ENCODE measurements at regions not wholly inside any gene's neighbourhood (a gene's known extent, or its start where the extent isn't known, plus 50 kb on each side); places are given as distances from the start of the nearest gene placed in this dataset.
"Not testable (repeated sequence)": the region's sequence is repeated elsewhere in the genome, so short reads cannot be mapped to it uniquely, and the experiment has no call there.

- DNase-seq (no peak), ATAC-seq (ENCODE audit: poor library complexity) (no peak)
- intact Hi-C loops (cut with DNase I): loop anchor here (5.0 kb wide), 1 partner anchor 57 kb away; no protein-coding TSS in a partner anchor
Measured at GRCh38 chr5:14945450-14945849, 73.9 kb upstream of the ANKH start.

GRCh38 chr5:14944996-14945395 is 73.4 kb upstream of the ANKH start:
- intact Hi-C loops (cut with DNase I): loop anchor here (5.0 kb wide), 1 partner anchor 57 kb away; no protein-coding TSS in a partner anchor
- no peak for DNase-seq
- no peak for ATAC-seq (ENCODE audit: poor library complexity)

GRCh38 chr5:14944350-14944739 is 72.8 kb upstream of the ANKH start:
- no peak for DNase-seq
- no peak for ATAC-seq (ENCODE audit: poor library complexity)
- intact Hi-C loops (cut with DNase I): no loop called here

- intact Hi-C loops (cut with DNase I): no loop called here
- no peak for ATAC-seq (ENCODE audit: poor library complexity)
- DNase-seq: no peak
Measured at GRCh38 chr5:14942212-14942611, 70.6 kb upstream of the ANKH start.

- no peak for DNase-seq
- intact Hi-C loops (cut with DNase I): no loop called here
- peak; percentile 78 for ATAC-seq (ENCODE audit: poor library complexity)
Measured at GRCh38 chr5:14937254-14937653, 65.7 kb upstream of the ANKH start.

GRCh38 chr5:14936588-14936987 is 65.0 kb upstream of the ANKH start:
- intact Hi-C loops (cut with DNase I): no loop called here
- DNase-seq (no peak), ATAC-seq (ENCODE audit: poor library complexity) (peak; percentile 40)

- ATAC-seq (ENCODE audit: poor library complexity) (peak; percentile 66), DNase-seq (no peak)
- intact Hi-C loops (cut with DNase I): no loop called here
Measured at GRCh38 chr5:14935341-14935740, 63.8 kb upstream of the ANKH start.

- ATAC-seq (ENCODE audit: poor library complexity): no peak
- DNase-seq: no peak
- intact Hi-C loops (cut with DNase I): no loop called here
Measured at GRCh38 chr5:14932902-14933469, 61.4 kb upstream of the ANKH start.

GRCh38 chr5:14930486-14930885 is 58.9 kb upstream of the ANKH start:
- ATAC-seq (ENCODE audit: poor library complexity) (no peak), DNase-seq (no peak)
- intact Hi-C loops (cut with DNase I): no loop called here

GRCh38 chr5:14929293-14930065 is 57.9 kb upstream of the ANKH start:
- intact Hi-C loops (cut with DNase I): no loop called here
- ATAC-seq (ENCODE audit: poor library complexity) (no peak), DNase-seq (no peak)

GRCh38 chr5:14928661-14929060 is 57.1 kb upstream of the ANKH start:
- no peak for DNase-seq
- ATAC-seq (ENCODE audit: poor library complexity): no peak
- intact Hi-C loops (cut with DNase I): no loop called here

GRCh38 chr5:14925326-14925725 is 53.7 kb upstream of the ANKH start:
- intact Hi-C loops (cut with DNase I): no loop called here

GRCh38 chr5:14922952-14923351 is 51.4 kb upstream of the ANKH start:
- intact Hi-C loops (cut with DNase I); DNase-seq: not testable (repeated sequence)
- peak; percentile 43 for ATAC-seq (ENCODE audit: poor library complexity)

More at GRCh38 chr5:14925326-14925725, 53.7 kb upstream of the ANKH start:
- no peak for ATAC-seq (ENCODE audit: poor library complexity)
- no peak for DNase-seq

- DNase-seq: no peak
- intact Hi-C loops (cut with DNase I): no loop called here
Measured at GRCh38 chr5:14922456-14922855, 50.9 kb upstream of the ANKH start.

More at GRCh38 chr5:14922456-14922855, 50.9 kb upstream of the ANKH start:
- peak; percentile 48 for ATAC-seq (ENCODE audit: poor library complexity)

All from Right ventricle myocardium superior (tissue), 1 donor.